ENCODE measurements at regions not wholly inside any gene's neighbourhood (a gene's known extent, or its start where the extent isn't known, plus 50 kb on each side); places are given as distances from the start of the nearest gene placed in this dataset.

DNA sequence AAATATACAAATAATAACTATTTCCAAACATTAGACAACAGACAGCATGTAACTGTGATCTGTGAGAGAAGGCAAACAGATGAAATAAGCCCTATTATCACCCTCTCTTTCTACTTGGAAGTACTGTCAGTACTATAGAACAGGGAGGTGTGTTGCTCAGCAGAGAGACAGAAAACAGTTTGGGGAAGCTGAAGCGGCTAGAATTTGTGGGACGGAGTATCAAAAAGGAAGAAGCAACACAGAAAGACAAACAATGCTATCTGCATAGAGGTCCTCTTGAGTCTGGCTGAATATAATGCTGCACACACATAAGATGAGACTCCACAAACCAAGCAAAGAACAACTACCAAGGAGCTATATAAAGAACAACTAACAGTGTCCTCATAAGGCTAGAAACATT is 59.4 kb downstream of the ZZZ3 start:
- Histone ChIP-seq H3K4me3 (ENCODE audit: low read depth in 2 of 2, low read length in 2 of 2) (no peak overlapping the region), H3K9me3 (ENCODE audit: control insufficient read depth, insufficient read depth, low read depth, low read length) (no peaks in the 10 kb centered on the region), H3K27ac (ENCODE audit: low read length) (no peak overlapping the region), H3K36me3 (ENCODE audit: control insufficient read depth, insufficient read depth, low read length) (no peaks in the 10 kb centered on the region), H3K4me1 (ENCODE audit: control insufficient read depth, insufficient read depth, low read length) (no peaks in the 10 kb centered on the region), H3K27me3 (ENCODE audit: control insufficient read depth, insufficient read depth, low read length) (no peaks in the 10 kb centered on the region)
- in situ Hi-C loops (cut with HindIII; ENCODE audit: low pct_unique_long_range_greater_than_20kb, low sequenced_read_pairs) (no loop called here), intact Hi-C loops (cut with micrococcal nuclease; ENCODE audit: unreplicated experiment) (no loop called here)
- no TSS peak for BruUV-seq (replicated peaks)
- ATAC-seq: no peak
- TF ChIP-seq, protein P1, sequence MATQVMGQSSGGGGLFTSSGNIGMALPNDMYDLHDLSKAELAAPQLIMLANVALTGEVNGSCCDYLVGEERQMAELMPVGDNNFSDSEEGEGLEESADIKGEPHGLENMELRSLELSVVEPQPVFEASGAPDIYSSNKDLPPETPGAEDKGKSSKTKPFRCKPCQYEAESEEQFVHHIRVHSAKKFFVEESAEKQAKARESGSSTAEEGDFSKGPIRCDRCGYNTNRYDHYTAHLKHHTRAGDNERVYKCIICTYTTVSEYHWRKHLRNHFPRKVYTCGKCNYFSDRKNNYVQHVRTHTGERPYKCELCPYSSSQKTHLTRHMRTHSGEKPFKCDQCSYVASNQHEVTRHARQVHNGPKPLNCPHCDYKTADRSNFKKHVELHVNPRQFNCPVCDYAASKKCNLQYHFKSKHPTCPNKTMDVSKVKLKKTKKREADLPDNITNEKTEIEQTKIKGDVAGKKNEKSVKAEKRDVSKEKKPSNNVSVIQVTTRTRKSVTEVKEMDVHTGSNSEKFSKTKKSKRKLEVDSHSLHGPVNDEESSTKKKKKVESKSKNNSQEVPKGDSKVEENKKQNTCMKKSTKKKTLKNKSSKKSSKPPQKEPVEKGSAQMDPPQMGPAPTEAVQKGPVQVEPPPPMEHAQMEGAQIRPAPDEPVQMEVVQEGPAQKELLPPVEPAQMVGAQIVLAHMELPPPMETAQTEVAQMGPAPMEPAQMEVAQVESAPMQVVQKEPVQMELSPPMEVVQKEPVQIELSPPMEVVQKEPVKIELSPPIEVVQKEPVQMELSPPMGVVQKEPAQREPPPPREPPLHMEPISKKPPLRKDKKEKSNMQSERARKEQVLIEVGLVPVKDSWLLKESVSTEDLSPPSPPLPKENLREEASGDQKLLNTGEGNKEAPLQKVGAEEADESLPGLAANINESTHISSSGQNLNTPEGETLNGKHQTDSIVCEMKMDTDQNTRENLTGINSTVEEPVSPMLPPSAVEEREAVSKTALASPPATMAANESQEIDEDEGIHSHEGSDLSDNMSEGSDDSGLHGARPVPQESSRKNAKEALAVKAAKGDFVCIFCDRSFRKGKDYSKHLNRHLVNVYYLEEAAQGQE (IDR thresholded peaks at IDR 0.05; ENCODE audit: insufficient read depth in 1 of 2, low read depth in 2 of 2, low read length in 1 of 2): no peak
- no peak for TF ChIP-seq TCF7L2 (IDR thresholded peaks at IDR 0.05; ENCODE audit: low read depth, low read length)
- TF ChIP-seq POLR2AphosphoS5 (IDR thresholded peaks at IDR 0.05; ENCODE audit: low read depth, low read length): no peak
- TF ChIP-seq, protein P2, sequence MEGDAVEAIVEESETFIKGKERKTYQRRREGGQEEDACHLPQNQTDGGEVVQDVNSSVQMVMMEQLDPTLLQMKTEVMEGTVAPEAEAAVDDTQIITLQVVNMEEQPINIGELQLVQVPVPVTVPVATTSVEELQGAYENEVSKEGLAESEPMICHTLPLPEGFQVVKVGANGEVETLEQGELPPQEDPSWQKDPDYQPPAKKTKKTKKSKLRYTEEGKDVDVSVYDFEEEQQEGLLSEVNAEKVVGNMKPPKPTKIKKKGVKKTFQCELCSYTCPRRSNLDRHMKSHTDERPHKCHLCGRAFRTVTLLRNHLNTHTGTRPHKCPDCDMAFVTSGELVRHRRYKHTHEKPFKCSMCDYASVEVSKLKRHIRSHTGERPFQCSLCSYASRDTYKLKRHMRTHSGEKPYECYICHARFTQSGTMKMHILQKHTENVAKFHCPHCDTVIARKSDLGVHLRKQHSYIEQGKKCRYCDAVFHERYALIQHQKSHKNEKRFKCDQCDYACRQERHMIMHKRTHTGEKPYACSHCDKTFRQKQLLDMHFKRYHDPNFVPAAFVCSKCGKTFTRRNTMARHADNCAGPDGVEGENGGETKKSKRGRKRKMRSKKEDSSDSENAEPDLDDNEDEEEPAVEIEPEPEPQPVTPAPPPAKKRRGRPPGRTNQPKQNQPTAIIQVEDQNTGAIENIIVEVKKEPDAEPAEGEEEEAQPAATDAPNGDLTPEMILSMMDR (IDR thresholded peaks at IDR 0.05): no peak
- no peak for TF ChIP-seq SIN3A (IDR thresholded peaks at IDR 0.05; ENCODE audit: borderline replicate concordance, insufficient read depth, low read depth, low read length)
- ChIA-PET POLR2A (interaction anchor here (0.5 kb wide), 1 partner anchor 23 kb away, joined by 3 read pairs; no protein-coding TSS in a partner anchor), CTCF (no interaction called here)
- DNase-seq (ENCODE audit: low read depth, low spot score): no peak

DNA sequence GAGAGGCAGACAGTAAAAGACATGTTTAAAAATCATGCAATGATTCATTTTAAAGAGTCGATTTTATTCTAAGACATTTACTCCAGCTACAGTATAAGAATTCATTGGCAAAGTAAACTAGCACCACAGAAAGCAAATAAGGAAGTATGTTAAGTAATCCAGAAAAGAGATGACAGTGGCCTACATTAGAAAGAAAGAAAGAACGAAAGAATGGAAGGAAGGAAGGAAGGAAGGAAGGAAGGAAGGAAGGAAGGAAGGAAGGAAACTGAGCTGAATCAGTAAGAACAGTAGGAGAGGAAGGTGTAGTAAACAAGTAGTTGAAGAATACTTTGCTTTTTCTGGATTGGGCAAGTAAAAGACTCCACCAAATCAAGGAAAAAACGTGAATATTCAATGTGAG is 62.2 kb downstream of the ZZZ3 start:
- BruUV-seq (replicated peaks): no TSS peak
- intact Hi-C loops (cut with micrococcal nuclease; ENCODE audit: unreplicated experiment): no loop called here
- in situ Hi-C loops (cut with HindIII; ENCODE audit: low pct_unique_long_range_greater_than_20kb, low sequenced_read_pairs): no loop called here
- no peaks in the 10 kb centered on the region for H3K27me3 ChIP-seq (ENCODE audit: control insufficient read depth, insufficient read depth, low read length)
- DNase-seq (ENCODE audit: low read depth, low spot score) (no peak), ATAC-seq (no peak)
- no peaks in the 10 kb centered on the region for H3K9me3 ChIP-seq (ENCODE audit: control insufficient read depth, insufficient read depth, low read depth, low read length)
- POLR2A ChIA-PET: no interaction called here
- H3K36me3 ChIP-seq (ENCODE audit: control insufficient read depth, insufficient read depth, low read length): no peaks in the 10 kb centered on the region
- no peak for TF ChIP-seq POLR2AphosphoS5 (IDR thresholded peaks at IDR 0.05; ENCODE audit: low read depth, low read length)
- no peak for TF ChIP-seq TCF7L2 (IDR thresholded peaks at IDR 0.05; ENCODE audit: low read depth, low read length)
- TF ChIP-seq SIN3A (IDR thresholded peaks at IDR 0.05; ENCODE audit: borderline replicate concordance, insufficient read depth, low read depth, low read length): no peak
- TF ChIP-seq, protein P1 (IDR thresholded peaks at IDR 0.05; ENCODE audit: insufficient read depth in 1 of 2, low read depth in 2 of 2, low read length in 1 of 2): no peak
- TF ChIP-seq, protein P2 (IDR thresholded peaks at IDR 0.05): no peak
- CTCF ChIA-PET: no interaction called here
- H3K4me1 ChIP-seq (ENCODE audit: control insufficient read depth, insufficient read depth, low read length): no peaks in the 10 kb centered on the region
- H3K27ac ChIP-seq (ENCODE audit: low read length): no peak overlapping the region
- no peak overlapping the region for H3K4me3 ChIP-seq (ENCODE audit: low read depth in 2 of 2, low read length in 2 of 2)

Data from Panc1 (cell line).